Fibroblast of skin of left biceps (primary cell): ENCODE measurements at regions not wholly inside any gene's neighbourhood (a gene's known extent, or its start where the extent isn't known, plus 50 kb on each side); places are given as distances from the start of the nearest gene placed in this dataset.
"Not testable (repeated sequence)": the region's sequence is repeated elsewhere in the genome, so short reads cannot be mapped to it uniquely, and the experiment has no call there.

Experiments
- DNase-seq, 2 experiments: peaks; one replicate each; pipeline ENCODE4 v3.0.0-alpha.2; 2013; ENCODE audit warnings: low read depth in 2 of 2

DNA sequence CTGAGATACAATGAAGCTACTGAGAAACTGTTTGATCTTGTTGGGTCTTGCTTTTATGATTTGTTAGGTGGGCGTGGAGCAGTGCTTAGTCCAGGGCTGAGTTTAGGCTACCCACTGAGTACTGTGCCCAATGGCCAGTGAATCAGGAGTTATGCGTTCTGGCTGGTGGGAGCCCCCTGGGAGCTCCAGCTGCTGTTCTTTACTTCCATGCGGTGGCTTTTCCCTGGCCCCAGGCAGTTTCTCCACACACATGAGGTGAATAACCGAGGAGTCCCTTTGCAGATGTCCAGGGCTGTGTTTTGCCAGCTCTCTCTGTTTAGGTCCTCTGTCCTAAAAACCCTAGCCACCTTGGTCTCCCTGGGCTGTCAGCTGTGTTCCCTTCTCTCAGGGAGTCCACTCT, 106.5 kb downstream of the KLF13 start:
- DNase-seq: no peak

DNA sequence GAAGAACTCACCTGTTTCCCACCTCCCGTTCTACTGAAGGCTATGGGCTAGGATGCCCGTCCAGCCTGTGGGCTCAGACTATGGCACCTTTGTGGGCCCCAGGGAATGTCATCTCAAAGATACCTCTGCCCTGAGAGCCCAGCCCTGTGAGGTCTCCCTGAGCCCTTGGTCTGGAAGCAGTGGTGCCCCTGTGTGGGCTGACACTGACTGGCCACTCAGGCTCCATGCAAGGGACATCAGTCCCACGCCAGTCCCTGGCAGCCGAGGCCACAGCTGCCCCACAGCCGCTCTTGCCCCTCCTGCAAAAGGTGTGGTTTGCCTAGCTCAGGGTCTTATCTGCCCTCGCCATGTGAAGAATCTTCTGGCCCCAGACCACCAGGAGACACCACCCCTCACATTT, 106.9 kb downstream of the KLF13 start:
- DNase-seq: no peak

DNA sequence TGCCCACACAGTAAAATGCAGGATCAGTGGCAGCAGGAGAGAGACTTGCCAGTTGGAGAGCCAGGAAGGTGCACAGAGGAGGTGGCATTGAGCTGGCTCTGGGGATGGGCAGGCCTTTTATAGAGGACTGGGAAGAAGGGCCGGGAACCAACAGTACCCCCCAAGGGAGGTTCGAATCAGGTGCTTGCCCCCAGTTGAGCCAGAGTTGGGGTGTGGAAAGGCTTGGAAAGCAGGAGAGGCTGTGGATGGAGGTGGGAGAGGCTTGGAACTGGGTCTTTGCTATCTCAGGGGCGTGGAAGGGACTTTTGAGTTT, 107.6 kb downstream of the KLF13 start:
- no peak for DNase-seq

DNA sequence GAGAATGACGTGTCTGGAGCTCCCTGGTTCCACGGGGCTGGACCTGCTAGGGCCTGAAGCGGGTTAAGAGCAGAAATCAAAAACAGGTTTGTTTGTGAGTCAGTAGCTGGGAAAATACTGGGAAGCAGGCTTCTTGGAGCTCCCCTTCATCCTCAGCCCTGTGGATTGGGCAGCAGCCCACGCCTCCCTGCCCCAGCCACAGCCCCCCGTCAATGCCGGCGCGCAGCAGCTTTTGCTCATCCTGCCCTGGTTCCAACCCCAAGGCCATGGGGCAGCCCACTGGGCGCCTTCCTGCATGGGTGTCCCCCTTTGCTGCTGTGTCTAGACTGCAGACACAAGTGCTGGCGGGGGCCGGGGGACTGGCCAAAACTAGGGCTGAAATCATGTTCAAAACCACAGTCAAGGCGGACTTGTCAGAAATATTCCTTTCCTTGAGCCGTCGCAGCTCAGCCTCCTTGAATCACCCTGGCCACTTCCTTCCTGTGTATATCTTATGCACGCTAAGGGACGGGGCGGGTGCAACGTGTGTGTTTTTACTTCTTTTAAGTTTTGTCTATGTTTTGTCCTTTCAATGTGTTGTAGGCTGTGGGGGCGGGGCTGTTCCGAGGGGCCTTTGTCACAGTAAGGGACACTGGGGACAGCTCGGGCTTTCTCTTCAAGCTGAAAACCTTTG, 108.1 kb downstream of the KLF13 start:
- DNase-seq: peak in 1 of 2 experiments; percentile 52

DNA sequence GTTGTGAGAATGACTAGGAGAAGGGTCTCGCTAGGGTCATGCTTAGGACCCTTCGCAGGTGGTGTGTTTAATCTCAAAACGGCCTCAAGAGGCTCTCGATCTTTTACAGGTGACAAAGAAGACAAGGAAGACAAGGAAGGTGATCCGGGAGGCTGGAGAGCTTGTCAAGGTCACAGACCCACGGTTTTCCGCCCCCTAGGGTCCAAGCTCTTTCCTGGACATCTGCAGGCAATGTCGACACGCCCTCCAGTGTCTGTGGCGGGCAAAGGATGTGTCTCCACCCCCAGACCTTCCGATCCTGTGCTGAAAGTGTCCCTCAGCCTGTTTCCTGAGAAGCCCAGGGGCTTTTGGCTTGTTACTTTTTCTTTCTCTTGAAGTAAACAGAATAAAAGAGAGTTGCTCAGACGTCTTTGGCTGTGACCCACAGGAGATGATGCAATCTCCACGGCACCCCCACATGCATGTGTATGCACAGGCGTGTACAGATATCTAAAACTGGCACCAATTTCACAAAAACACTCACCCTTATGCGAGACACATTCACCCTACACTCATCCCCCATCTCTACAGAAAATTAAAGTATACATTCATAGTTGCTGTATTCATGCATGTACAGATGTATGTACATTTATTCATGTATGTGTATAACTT, 108.8 kb downstream of the KLF13 start:
- no peak for DNase-seq

DNA sequence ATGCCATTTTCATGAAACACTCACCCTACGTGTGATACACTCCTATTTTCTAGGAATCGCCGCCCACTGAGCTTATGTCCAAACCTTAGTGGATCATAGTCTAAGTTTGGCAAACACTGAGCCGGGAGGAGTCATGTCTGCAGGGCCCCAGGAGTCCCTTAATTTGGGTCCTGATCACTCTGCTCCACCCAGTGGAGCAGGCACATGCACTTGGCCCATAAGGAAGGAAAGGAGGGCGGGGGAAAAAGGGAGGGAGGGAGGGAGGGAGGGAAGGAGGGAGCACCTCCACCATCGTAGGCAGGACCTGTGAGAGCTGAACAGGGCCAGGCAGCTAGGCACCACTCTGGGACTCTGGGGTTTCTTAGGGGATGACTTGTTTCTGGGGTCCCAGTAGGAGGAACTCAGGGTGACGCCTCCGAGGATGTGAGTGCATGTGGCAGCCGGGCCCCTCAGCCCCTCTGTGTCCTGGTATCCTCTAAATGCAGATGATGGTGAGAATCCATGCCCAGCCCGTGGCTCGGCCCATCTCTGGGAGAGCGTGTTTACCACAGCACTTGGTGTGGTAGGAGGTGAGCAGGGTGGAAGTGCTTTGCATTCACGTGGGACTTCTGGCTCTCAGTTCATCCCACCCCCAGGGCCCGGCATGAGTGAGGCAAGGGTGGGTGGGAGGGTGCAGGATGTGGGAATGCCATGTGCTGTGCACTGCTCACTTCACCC, 109.4 kb downstream of the KLF13 start:
- no peak for DNase-seq

DNA sequence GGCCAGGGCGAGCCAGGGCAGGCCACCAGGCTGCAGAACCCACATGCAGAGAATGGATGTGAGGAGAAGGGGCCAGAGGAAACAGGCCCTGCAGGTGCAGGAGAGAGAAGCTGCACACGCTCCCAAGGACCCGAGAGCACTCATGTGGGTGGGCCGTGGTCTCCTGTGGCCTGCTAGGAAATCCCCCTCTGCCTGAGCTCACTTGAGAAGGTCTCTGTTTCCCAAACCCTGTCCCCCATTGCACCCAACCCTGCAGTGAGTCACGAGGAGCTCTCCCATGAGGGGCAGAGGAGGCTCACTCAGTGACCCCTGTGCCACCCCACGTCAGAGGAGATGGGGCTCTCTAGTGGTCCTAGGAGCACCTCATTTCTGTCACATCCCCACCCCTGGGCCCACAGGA, 111.1 kb downstream of the KLF13 start:
- no peak for DNase-seq

DNA sequence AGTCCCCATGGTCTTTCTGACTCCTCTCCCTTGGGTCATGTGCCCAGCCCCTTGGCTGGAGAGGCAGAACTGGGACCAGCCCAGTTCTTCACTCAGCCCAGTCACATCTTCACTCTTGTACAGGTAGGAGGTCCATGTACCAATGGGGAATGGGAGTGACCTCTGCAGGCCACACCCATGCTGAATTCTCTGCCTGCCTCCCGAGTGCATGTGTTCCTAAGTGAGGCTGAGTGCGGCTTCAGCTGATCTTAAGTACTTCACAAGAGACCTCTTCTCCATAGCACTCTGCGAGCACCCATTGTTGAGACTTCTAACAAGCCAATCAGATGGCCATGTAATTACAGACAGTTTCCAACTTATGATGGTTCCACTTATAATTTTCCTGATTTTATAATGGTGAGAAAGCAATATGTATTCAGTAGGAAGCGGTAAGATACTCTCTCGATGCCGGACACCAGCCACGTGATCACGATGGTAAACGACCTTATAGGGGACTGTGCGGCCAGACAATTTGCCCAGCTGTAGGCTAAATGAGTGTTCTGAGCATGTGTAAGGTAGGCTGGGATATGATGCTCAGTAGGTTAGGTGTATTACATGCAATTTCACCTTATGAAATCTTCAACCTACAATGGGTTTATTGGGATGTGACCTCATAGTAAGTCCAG, 112.1 kb downstream of the KLF13 start:
- DNase-seq: no peak

DNA sequence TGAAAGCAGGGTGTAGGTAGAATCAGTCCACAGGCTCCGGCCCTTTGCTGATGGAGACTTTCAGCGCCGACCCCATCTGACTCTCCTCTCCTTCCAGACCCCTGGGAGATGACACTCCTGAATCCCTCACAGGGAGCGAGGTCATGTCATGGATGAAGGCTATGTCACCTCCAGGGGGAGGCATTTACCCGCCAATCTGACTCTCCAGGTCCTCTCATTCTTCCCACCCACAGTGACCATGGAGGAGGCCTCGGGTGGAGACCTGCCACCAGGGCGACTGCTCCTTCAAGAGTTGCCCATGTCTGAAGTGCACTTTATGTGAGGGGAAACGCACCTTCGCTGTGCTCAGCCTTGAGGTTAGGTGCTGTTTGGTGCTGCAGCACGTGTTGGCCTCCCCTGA, 112.7 kb downstream of the KLF13 start:
- no peak for DNase-seq

DNA sequence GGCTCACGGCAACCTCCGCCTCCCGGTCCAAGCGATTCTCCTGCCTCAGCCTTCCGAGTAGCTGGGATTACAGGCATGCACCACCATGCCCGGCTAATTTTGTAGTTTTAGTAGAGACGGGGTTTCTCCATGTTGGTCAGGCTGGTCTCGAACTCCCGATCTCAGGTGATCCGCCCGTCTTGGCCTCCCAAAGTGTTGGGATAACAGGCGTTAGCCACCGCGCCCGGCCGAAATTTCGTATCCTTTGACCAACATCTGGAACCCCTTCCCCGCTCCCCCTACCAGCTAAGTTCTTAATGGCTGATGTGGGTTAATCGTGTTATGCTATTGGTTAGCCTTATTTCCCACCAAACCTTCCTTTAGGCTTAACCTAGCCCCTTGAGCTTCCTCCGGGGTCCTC, 113.6 kb downstream of the KLF13 start:
- not testable (repeated sequence) for DNase-seq

DNA sequence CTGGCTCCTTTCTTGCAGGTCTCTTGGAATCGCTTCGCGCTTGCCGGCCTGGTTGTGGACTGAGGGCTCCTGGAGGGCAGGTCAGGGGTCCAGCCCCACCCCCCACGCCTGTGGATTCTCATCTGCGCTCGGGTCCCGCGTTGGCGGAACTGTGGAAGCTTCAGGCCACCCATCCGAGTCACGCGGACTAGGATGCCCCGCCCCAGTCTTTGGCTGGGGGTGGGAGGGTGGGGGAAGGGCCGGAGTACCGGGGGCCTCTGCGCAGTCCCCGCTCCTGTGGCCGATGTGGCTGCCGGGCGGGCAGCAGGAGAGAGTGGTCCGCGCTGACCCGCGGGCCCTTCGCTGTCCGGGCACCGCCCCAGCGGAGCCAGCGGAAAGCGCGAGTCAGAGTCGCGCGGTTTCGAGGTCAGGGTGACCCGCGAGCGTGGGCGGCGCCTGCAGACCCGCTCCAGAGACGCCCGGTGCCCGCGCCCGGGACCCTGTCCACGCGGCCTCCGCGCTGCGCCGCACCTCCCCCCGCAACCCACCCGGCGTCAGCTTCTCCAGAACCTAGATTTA, 114.2 kb downstream of the KLF13 start:
- no peak for DNase-seq

DNA sequence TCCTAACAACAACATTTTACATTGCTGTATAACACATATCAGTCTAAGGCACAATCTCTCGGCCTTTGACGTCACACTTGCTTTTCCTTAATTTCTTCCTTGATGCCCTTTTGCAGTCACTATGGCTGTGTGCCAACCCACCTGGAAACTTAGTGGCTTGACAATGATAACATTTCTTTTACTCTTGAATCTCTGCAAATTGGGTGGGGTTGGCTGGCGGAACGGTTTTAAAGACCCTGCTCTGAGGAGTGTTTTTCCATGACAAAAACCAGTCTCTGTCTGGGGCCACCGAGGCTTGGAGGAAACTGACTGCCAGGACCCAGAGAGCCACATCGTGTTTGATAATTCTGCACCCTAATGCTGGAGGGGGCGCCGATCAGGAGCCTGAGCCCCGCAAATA, 115.6 kb downstream of the KLF13 start:
- DNase-seq: no peak

DNA sequence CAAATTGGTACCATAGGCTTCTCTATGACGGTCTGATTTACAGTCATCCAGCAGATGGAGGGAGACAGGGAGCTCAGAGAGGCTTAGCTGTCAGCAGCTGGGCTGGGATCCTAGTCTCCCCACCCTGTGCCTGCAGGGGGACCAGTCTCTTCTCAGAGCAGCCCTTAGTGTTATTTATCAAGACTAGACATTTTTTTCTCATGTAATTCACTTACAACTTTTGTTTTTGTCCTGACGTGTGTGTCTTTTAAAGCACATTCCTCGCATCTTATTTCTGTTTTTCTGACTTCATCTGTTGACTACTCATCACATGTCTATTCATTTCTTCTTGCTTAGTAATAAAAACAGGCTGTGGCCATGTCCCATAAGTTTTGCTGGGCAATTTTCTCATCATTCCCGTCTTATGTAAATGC, 116.1 kb downstream of the KLF13 start:
- DNase-seq: peak; percentile 80 to 82

DNA sequence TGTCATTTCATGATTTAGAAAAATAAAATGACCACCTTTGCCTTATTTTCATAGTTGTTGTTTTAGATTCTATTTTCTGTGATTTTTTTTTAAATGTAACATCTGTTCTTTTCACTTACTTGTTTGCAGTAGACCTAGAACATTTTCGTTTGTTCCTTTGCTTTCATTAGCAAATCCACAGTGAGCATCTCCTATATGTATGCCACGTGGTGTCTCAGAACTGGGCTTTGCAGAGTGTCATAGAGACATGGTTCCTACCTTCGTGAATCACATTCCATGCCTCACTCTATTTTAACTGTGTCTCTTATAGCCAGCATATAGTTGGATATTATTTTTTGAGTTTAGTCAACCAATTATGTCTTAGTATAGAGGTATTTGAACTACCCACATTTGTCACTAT, 118.2 kb downstream of the KLF13 start:
- DNase-seq: no peak

DNA sequence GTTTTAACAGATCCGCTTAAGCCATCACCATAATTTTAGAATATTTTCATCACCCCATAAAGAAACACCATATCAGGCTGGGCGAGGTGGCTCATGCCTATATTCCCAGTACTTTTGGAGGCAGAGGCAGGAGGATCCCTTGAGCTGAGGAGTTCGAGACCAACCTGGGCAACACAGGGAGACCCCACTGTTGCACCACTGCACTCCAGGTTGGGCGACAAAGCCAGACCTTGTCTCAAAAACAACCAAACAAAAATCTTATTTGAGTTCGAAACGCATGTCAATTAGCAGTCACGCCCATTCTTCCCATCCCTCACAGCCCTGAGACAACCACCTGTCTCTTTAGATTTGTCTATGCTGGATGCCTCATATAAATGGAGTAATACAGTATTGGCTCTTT, 119.9 kb downstream of the KLF13 start:
- DNase-seq: no peak

DNA sequence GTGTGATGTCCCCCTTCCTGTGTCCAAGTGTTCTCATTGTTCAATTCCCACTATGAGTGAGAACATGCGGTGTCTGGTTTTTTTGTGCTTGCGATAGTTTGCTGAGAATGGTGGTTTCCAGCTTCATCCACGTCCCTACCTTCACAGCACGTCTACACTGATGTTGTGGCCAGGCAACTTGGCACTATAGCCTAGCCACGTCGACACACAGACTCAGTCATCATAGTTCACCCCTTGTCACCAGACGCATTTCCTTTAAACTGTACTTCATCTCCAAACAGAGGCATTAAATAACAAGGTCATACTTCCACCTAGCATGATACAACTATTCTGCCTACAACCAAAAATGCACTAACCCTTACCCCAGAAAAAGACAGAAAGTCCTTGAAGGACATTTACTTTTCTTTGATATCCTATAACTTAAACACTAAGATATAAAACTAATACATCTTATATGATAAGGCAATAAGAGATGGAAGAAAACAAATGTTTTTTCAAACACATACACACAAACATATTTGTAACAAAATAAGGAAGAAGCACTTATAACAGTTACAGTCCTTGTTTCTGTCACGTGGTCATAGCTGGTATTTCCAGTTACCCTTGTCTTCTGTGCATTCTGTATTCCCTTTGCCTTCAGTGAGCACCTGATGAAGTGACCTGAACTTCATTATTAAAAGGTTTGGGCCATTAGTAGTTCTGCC, 121.4 kb downstream of the KLF13 start:
- no peak for DNase-seq

DNA sequence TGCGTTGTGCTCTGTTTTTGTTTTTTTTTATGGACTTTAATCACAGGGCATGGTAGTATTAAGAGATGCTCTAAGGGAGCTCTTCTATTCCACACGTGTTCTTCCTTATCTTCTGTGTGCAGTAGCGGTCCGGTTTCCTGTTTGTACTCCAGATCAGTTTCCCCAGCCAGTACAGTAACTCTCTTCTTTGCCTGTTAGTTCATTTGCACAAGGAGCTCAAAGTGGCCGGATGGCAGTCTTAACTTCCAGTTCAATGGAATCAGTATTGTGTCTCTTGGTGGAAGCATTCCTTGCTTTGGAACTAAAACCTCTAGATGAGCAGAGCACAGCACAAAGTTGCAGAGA, 122.0 kb downstream of the KLF13 start:
- DNase-seq: no peak

DNA sequence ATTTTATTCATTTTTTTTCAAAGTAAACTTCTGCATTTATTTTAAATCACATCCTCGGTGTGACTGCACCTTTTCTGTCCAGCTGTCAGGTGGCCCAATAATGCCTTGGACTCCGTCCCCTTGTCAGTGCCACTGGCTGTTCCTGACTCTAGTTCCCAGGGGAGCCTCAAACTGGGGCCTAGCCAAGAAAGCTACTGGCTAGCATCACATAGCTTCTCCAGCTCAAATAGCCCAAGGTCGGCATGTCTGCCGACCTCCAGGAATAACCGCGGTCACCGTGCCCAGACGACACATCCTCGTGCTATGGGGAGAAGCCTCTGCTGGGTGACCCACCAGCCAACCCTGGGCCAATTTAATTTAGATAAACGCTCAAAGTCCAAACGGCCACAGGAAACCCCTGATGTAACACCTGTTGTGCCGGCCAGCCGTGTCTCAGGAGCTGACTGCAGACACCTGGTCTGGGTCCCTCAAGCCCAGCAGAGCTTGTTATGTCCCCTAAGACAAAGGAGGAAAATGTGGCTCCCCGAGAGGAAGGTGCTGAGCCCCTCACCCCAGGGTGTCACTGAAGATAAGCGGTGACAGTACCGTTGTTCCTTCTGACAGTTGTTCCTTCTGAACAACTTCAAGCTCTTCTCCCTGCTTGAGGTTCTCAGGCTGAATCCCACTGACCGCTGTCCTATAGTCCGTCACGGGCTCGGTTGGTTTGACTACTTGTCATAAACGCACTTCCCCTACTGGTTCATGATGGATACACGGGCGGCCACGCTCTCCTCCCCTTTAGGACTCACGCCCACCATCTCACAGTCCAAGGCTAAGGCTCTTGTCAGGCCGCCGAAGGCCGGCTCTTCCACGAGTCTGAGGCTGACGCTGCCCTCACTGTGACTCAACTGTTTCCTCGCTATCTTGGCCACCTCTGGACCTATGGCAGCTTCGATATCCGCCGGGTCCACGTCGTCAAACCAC, 126.2 kb downstream of the KLF13 start:
- DNase-seq: no peak

DNA sequence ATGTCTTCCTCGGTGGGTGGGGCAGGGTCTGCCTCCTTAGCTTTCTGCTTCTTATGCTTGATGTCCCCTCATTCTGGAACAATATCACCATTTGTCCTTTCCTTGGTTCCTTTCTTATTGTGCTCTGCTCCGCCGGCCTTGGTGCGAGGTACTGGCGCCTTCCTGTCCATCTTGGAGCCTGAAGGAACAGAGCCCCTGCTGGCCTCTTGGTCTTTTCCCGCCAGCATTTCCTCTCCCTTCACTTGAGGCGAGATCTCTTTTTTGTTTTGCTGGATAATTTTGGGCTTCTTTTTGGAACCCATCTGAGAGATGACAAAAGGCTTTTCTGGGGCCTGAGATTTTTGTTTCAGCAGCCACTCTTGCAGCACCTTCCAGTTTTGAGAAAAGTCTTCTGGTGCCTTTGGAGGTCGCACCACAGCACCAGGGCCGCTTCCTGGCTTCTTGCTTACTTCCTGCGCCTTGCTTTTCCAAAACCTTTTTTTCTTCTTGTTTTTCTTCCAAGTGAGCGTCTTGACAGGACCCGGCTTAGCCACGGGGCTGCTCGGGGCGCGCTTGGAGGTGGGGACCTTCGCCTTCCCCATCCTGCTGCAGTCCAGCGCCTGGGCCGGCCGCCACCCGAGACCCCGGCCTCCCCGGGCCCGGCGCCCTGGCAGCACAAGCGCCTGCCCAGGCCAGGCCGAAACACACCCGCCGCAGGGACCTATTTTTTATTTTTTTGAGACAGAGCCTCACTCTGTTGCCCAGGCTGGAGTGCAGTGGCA, 127.1 kb downstream of the KLF13 start:
- DNase-seq: no peak

DNA sequence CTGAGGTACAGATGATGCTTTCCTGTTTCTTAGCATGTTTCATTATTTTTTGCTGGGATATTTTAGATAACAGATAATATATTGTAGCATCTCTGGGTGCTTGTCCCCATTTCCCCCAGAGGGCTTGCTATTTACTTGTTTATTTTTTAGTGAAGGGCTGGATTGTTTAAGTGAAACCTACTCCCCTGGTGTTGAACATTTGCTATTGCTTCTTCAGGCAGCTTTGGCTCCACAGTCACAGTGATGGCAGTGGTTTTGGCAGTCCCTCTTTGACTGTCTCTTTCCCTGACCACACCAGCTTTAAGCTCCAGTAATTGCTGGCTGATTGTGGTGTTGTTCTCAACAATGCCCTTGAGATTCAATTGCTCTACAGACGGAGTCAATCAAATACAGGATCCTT, 128.9 kb downstream of the KLF13 start:
- DNase-seq: no peak
